GM12891 (cell line): ENCODE measurements at regions not wholly inside any gene's neighbourhood (a gene's known extent, or its start where the extent isn't known, plus 50 kb on each side); places are given as distances from the start of the nearest gene placed in this dataset.

ENCODE experiments used
- POLR2A ChIP-seq: IDR thresholded peaks from 2 replicates; pipeline ENCODE4 v1.6.1; 2011; ENCODE audit warnings: low read depth, low read length, control low read depth
- POLR2AphosphoS5 ChIP-seq: IDR thresholded peaks from 2 replicates; pipeline ENCODE4 v1.6.1; 2011; ENCODE audit warnings: low read depth, low read length, control low read depth
- POU2F2 ChIP-seq: IDR thresholded peaks from 2 replicates; pipeline ENCODE4 v1.6.1; 2011; ENCODE audit warnings: low read depth, mild to moderate bottlenecking, control low read depth, low read length, moderate library complexity
- SPI1 ChIP-seq: IDR thresholded peaks from 2 replicates; pipeline ENCODE4 v1.6.1; 2011; ENCODE audit warnings: low read depth, low read length, control low read depth
- TAF1 ChIP-seq: IDR thresholded peaks from 2 replicates; pipeline ENCODE4 v1.6.1; 2011; ENCODE audit warnings: low read depth, low read length, control low read depth

GRCh38 chr4:101682946-101683345, 107.6 kb upstream of the BANK1 start:
- TF ChIP-seq TAF1, result no peak
- TF ChIP-seq POLR2AphosphoS5, result no peak
- TF ChIP-seq POLR2A, result no peak
- no peak for TF ChIP-seq SPI1
- no peak for TF ChIP-seq POU2F2
